Endothelial cell of umbilical vein (primary cell): ENCODE measurements at regions not wholly inside any gene's neighbourhood (a gene's known extent, or its start where the extent isn't known, plus 50 kb on each side); places are given as distances from the start of the nearest gene placed in this dataset.

Experiments used
- BruUV-seq: library from RNA; stranded (reverse); fragments of 400-500 nt; replicated peaks from 2 replicates; lab custom pipeline; 2021; lab: Mats Ljungman, UMichigan
- CTCF ChIA-PET: fragments of 300-600, 350-600 bp; sonication (Branson Sonifier 250); formaldehyde crosslinking; loops from one replicate; lab custom pipeline; 2021; ENCODE audit warnings: antibody characterized with exemption, inconsistent platforms; lab: Charles Lee
- POLR2A ChIA-PET: fragments of 300-600, 350-600 bp; sonication (Branson Sonifier 250); formaldehyde crosslinking; loops from one replicate; lab custom pipeline; 2021; ENCODE audit warnings: antibody characterized with exemption, inconsistent platforms; lab: Charles Lee
- DNase-seq: peaks from one replicate; pipeline ENCODE4 v3.0.0-alpha.2; 2011; ENCODE audit warnings: low read depth, low spot score
- FAIRE-seq: peaks from 2 replicates; lab custom pipeline; 2011; peaks lifted over from hg19 to GRCh38; lab: Jason Lieb, UNC
- H2AFZ ChIP-seq: 2 replicates; pipeline ENCODE4 v1.6.0; 2012; ENCODE audit warnings: low read depth, low read length, control low read depth, inconsistent platforms
- H3K27ac ChIP-seq: 2 replicates; pipeline ENCODE4 v1.5.1; 2011; ENCODE audit warnings: low read depth, mild to moderate bottlenecking, control low read depth, low read length, moderate library complexity; ENCODE audit not compliant: insufficient read depth
- H3K27me3 ChIP-seq, 2 experiments: 2 replicates each; pipeline versions ENCODE4 v1.6.0 to v1.6.1; 2011; ENCODE audit warnings: low read length in 2 of 2, mixed read lengths in 1 of 2; ENCODE audit not compliant: control insufficient read depth in 2 of 2, insufficient read depth in 2 of 2
- H3K36me3 ChIP-seq, 2 experiments: 2 replicates in 1 of 2; 3 replicates in 1 of 2; pipeline ENCODE4 v1.5.1; 2011; ENCODE audit warnings: low read length in 2 of 2, mild to moderate bottlenecking in 1 of 2, moderate library complexity in 1 of 2; ENCODE audit not compliant: control insufficient read depth in 2 of 2, insufficient read depth in 2 of 2; ENCODE audit errors: extremely low read depth in 1 of 2
- H3K4me1 ChIP-seq: 3 replicates; pipeline ENCODE4 v1.5.1; 2011; ENCODE audit warnings: mild to moderate bottlenecking, low read length; ENCODE audit not compliant: control insufficient read depth, insufficient read depth; ENCODE audit errors: extremely low read depth
- H3K4me2 ChIP-seq: 2 replicates; pipeline ENCODE4 v1.6.1; 2011; ENCODE audit warnings: low read length, control low read depth, mixed read lengths; ENCODE audit not compliant: insufficient read depth
- H3K4me3 ChIP-seq, 3 experiments: fragments of 200-600 bp in 1 of 3; sonication (generic), shearing (Covaris generic) in 1 of 3; replicated peaks in 1 of 3; 2 replicates each; pipeline ENCODE4 v1.5.1; 2011 to 2016; ENCODE audit warnings: control low read depth in 3 of 3, low read length in 3 of 3, mild to moderate bottlenecking in 2 of 3, inconsistent platforms in 1 of 3, low read depth in 1 of 3, moderate library complexity in 1 of 3; ENCODE audit not compliant: insufficient read depth in 1 of 3
- H3K79me2 ChIP-seq: 2 replicates; pipeline ENCODE4 v1.6.0; 2012; ENCODE audit warnings: low read length, inconsistent platforms; ENCODE audit not compliant: control insufficient read depth, insufficient read depth
- H3K9ac ChIP-seq: replicated peaks from 2 replicates; pipeline ENCODE3; 2011; ENCODE audit warnings: low read length, control low read depth; ENCODE audit not compliant: insufficient read depth; ENCODE audit errors: extremely low read depth
- H3K9me1 ChIP-seq: replicated peaks from 3 replicates; pipeline ENCODE4 v1.6.0; 2011; ENCODE audit warnings: mild to moderate bottlenecking, low read length; ENCODE audit not compliant: control insufficient read depth, insufficient read depth; ENCODE audit errors: extremely low read depth
- H3K9me3 ChIP-seq: replicated peaks from 2 replicates; pipeline ENCODE4 v1.5.1; 2012; ENCODE audit warnings: low read length, inconsistent platforms; ENCODE audit not compliant: control insufficient read depth, insufficient read depth
- H4K20me1 ChIP-seq: replicated peaks from 2 replicates; pipeline ENCODE3; 2011; ENCODE audit warnings: mild to moderate bottlenecking, low read length; ENCODE audit not compliant: control insufficient read depth, insufficient read depth; ENCODE audit errors: extremely low read depth
- EZH2 ChIP-seq: IDR thresholded peaks from 2 replicates; pipeline ENCODE4 v1.6.1; 2012; ENCODE audit warnings: borderline replicate concordance, low read depth, mild to moderate bottlenecking, moderate library complexity, low read length, inconsistent platforms; ENCODE audit not compliant: severe bottlenecking
- FOS ChIP-seq: IDR thresholded peaks from 2 replicates; pipeline ENCODE4 v1.6.1; 2011; ENCODE audit warnings: mild to moderate bottlenecking, low read length, moderate library complexity, borderline replicate concordance; ENCODE audit not compliant: insufficient read depth
- GATA2 ChIP-seq: IDR thresholded peaks from 2 replicates; pipeline ENCODE4 v1.7.0; 2011; ENCODE audit warnings: low read depth, mild to moderate bottlenecking, moderate library complexity, mixed read lengths, low read length; ENCODE audit not compliant: insufficient read length, insufficient read depth
- JUN ChIP-seq: IDR thresholded peaks from 2 replicates; pipeline ENCODE4 v1.6.1; 2011; ENCODE audit warnings: borderline replicate concordance, low read depth; ENCODE audit not compliant: insufficient read length, insufficient read depth
- MYC ChIP-seq: IDR thresholded peaks from one replicate; pipeline ENCODE4 v1.6.1; 2011; ENCODE audit warnings: mild to moderate bottlenecking, low read depth, low read length
- POLR2A ChIP-seq: IDR thresholded peaks from 2 replicates; pipeline ENCODE4 v1.6.1; 2012; ENCODE audit warnings: low read depth, mild to moderate bottlenecking, control low read depth, low read length
- POLR2AphosphoS5 ChIP-seq: IDR thresholded peaks from 2 replicates; pipeline ENCODE4 v1.6.1; 2012; ENCODE audit warnings: low read depth, mild to moderate bottlenecking, control low read depth, low read length, moderate library complexity; ENCODE audit not compliant: insufficient read depth
- dilution Hi-C: fragments of 300-500 bp; cut with MboI; formaldehyde crosslinking; loops from one replicate; pipeline ENCODE4 v1.15.0; 2019; ENCODE audit warnings: low sequenced_read_pairs; ENCODE audit not compliant: extremely low pct_ligation_motif_present
- intact Hi-C: fragments of 100-400 bp; cut with micrococcal nuclease; formaldehyde crosslinking; loops from one replicate; pipeline ENCODE4 v1.10.0; 2022
- TF ChIP-seq, protein P1 (sequence below), 2 donors: IDR thresholded peaks; 1 replicate in 1 of 2; 2 replicates in 1 of 2; pipeline ENCODE4 v1.5.1; 2011; ENCODE audit warnings: low read length in 2 of 2, mild to moderate bottlenecking in 2 of 2, moderate library complexity in 2 of 2, control low read depth in 1 of 2, inconsistent platforms in 1 of 2, low read depth in 1 of 2; ENCODE audit not compliant: insufficient read depth in 1 of 2; ENCODE audit errors: extremely low read depth in 1 of 2
- TF ChIP-seq, protein P2 (sequence below): IDR thresholded peaks from 2 replicates; pipeline ENCODE4 v1.6.1; 2011; ENCODE audit not compliant: insufficient read depth, insufficient read length

DNA sequence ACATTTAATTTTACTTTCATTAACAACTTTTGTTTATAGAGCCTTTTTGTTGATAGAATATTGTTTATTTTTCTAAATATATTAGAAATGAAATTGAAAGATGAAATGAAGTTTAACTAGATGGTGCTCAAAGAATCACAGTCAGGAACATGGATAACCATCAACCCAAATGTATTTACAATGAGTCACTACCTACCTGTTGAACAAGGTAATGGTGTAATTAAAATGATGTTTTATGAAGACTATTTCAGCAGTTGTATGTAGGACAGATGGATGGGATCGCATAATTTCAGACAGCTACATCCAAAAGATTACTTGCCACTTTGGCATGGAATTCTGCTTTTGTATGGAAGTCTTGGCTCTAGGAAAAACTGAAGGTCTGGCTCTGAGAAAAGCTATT lies 403.6 kb upstream of the SLC10A2 start:
- no peak overlapping the region for H3K4me2 ChIP-seq
- no TSS peak for BruUV-seq

More for the DNA sequence above, 403.6 kb upstream of the SLC10A2 start:
- TF ChIP-seq GATA2 (no peak), JUN (no peak), FOS (no peak), POLR2AphosphoS5 (no peak), MYC (no peak), POLR2A (no peak), EZH2 (no peak)
- TF ChIP-seq, protein P1, sequence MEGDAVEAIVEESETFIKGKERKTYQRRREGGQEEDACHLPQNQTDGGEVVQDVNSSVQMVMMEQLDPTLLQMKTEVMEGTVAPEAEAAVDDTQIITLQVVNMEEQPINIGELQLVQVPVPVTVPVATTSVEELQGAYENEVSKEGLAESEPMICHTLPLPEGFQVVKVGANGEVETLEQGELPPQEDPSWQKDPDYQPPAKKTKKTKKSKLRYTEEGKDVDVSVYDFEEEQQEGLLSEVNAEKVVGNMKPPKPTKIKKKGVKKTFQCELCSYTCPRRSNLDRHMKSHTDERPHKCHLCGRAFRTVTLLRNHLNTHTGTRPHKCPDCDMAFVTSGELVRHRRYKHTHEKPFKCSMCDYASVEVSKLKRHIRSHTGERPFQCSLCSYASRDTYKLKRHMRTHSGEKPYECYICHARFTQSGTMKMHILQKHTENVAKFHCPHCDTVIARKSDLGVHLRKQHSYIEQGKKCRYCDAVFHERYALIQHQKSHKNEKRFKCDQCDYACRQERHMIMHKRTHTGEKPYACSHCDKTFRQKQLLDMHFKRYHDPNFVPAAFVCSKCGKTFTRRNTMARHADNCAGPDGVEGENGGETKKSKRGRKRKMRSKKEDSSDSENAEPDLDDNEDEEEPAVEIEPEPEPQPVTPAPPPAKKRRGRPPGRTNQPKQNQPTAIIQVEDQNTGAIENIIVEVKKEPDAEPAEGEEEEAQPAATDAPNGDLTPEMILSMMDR (IDR thresholded peaks at IDR 0.05; ENCODE audit: extremely low read depth in 1 of 2, insufficient read depth in 1 of 2, low read depth in 1 of 2, low read length in 2 of 2), result no peak
- TF ChIP-seq, protein P2, sequence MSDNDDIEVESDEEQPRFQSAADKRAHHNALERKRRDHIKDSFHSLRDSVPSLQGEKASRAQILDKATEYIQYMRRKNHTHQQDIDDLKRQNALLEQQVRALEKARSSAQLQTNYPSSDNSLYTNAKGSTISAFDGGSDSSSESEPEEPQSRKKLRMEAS, result no peak
- no peaks in the 10 kb centered on the region for H3K4me1 ChIP-seq
- no peak overlapping the region for H3K27ac ChIP-seq
- H3K27me3 ChIP-seq, result no peaks in the 10 kb centered on the region
- peaks cover 2% of the 10 kb centered on the region for H3K9me3 ChIP-seq
- POLR2A ChIA-PET, result no interaction called here
- H3K79me2 ChIP-seq, result no peaks in the 10 kb centered on the region
- FAIRE-seq (no peak), DNase-seq (no peak)
- H4K20me1 ChIP-seq, result no peaks in the 10 kb centered on the region
- no peak overlapping the region for H3K4me3 ChIP-seq
- dilution Hi-C loops (no loop called here), intact Hi-C loops (no loop called here)
- H3K36me3 ChIP-seq, result no peaks in the 10 kb centered on the region
- no peaks in the 10 kb centered on the region for H3K9me1 ChIP-seq
- CTCF ChIA-PET, result no interaction called here
- H3K9ac ChIP-seq, result no peak overlapping the region
- no peak overlapping the region for H2AFZ ChIP-seq
